ENCODE measurements at regions not wholly inside any gene's neighbourhood (a gene's known extent, or its start where the extent isn't known, plus 50 kb on each side); places are given as distances from the start of the nearest gene placed in this dataset.
A peak's percentile ranks its signal among the peaks of the same experiment; 100 is the strongest.

DNA sequence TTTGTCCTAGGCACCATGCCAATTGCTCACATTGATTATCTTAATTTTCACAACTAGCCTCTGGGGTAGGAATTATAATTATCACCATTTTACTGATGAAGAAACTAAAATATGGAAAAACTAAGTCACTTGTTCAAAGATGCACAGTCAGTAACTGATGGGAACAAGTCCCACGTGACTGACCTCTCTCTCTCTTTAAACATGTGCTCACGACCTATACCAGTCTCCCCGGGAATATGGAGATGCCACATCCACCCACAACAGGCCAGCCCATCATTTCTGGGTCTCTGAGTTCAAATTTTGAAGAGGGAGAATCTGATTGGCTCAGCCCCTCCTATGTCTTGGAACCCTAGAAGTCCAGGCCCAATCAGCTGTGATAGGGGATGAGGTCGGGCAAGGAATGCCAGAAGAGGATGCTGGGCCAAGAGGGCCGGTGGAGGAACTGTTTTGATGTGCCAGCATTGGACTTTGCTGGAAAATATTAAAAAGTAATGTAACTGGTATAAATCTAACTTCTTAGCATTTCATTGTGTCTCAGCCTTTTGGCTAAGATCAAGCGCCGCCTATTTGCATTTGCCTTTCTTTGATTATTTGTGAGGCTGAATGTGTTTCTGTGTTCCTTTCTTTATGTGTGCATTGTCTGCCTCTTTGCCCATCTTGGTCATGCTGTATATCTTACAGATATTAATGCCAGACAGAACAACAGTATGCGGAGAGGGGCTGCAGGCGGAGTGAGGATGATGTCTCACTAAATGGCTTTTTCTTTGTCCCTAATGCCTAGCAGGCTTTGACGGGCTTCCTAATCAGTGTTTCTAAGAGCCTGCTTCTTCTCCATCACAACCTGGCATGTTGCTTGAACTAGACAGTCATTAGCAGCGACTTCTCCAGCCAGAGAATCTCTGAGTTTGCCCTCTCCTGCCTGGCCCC, 126.6 kb downstream of the VEGFA start:
- H3K9me1 ChIP-seq (ENCODE audit: control insufficient read depth, insufficient read depth, low read length): no peaks in the 10 kb centered on the region
- 48% methylated on average over 11 of the region's 11 CpGs for WGBS (ENCODE audit: insufficient coverage, low coverage, missing lambda C conversion rate)
- no peak overlapping the region for H3K9ac ChIP-seq (ENCODE audit: insufficient read depth in 1 of 2, low read depth in 2 of 2, low read length in 2 of 2)
- no peaks in the 10 kb centered on the region for H3K36me3 ChIP-seq (ENCODE audit: control insufficient read depth, insufficient read depth, low read length)
- no peak overlapping the region for H2AFZ ChIP-seq (ENCODE audit: low read depth, low read length)
- ATAC-seq (no peak), FAIRE-seq (no peak), DNase-seq (ENCODE audit: extremely low read depth in 1 of 4, low spot score in 3 of 4) (peak in 3 of 4 experiments; percentile 45 to 50 (median 46))
- H3K9me3 ChIP-seq (replicated peaks; ENCODE audit: control insufficient read depth, insufficient read depth, low read depth, low read length): no peaks in the 10 kb centered on the region
- POLR2A ChIA-PET: interaction anchor here (1.0 to 1.2 kb wide), 2 partner anchors 8 to 89 kb away, joined by 3 read pairs; no protein-coding TSS in a partner anchor
- TF ChIP-seq RAD51 (IDR thresholded peaks at IDR 0.05; ENCODE audit: borderline replicate concordance, low read depth) (peak; percentile 24; the same call in 1 of the 2 replicates), TBL1XR1 (IDR thresholded peaks at IDR 0.05; ENCODE audit: low read length in 2 of 2) (no peak), RFX7 (CRISPR knock-in tag; IDR thresholded peaks at IDR 0.05) (no peak), MAZ (CRISPR knock-in tag; conservative IDR thresholded peaks at IDR 0.05 in 1 of 2, IDR thresholded peaks at IDR 0.05 in 1 of 2) (no peak)
- TF ChIP-seq, protein P1, sequence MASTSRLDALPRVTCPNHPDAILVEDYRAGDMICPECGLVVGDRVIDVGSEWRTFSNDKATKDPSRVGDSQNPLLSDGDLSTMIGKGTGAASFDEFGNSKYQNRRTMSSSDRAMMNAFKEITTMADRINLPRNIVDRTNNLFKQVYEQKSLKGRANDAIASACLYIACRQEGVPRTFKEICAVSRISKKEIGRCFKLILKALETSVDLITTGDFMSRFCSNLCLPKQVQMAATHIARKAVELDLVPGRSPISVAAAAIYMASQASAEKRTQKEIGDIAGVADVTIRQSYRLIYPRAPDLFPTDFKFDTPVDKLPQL (IDR thresholded peaks at IDR 0.05; ENCODE audit: extremely low read depth, insufficient read length): no peak
- TF ChIP-seq, protein P2, sequence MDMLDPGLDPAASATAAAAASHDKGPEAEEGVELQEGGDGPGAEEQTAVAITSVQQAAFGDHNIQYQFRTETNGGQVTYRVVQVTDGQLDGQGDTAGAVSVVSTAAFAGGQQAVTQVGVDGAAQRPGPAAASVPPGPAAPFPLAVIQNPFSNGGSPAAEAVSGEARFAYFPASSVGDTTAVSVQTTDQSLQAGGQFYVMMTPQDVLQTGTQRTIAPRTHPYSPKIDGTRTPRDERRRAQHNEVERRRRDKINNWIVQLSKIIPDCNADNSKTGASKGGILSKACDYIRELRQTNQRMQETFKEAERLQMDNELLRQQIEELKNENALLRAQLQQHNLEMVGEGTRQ (CRISPR knock-in tag; IDR thresholded peaks at IDR 0.05): 0 out of 2 replicates have a peak, but pooled peaks have one; percentile 26
- H4K20me1 ChIP-seq (replicated peaks; ENCODE audit: control insufficient read depth, insufficient read depth, low read length): no peaks in the 10 kb centered on the region
- intact Hi-C loops (cut with micrococcal nuclease): no loop called here
- no TSS peak for BruUV-seq (replicated peaks)
- no peaks in the 10 kb centered on the region for H3K27me3 ChIP-seq (ENCODE audit: control insufficient read depth in 2 of 2, insufficient read depth in 2 of 2, low read length in 2 of 2)
- H3K4me1 ChIP-seq (replicated peaks in 1 of 2; ENCODE audit: control insufficient read depth in 2 of 2, insufficient read depth in 2 of 2, low read length in 2 of 2): peaks cover 7 to 17% of the 10 kb centered on the region in 2 experiments; a peak in 4 of 5 replicates
- no peak overlapping the region for H3K4me2 ChIP-seq (ENCODE audit: insufficient read depth, low read length)
- in situ Hi-C loops (cut with MboI): no loop called here
- no peaks in the 10 kb centered on the region for H3K79me2 ChIP-seq (ENCODE audit: control insufficient read depth, insufficient read depth, low read length)
- no peak overlapping the region for H3K27ac ChIP-seq (ENCODE audit: extremely low read depth, low read depth, low read length)
- H3K4me3 ChIP-seq: no peak overlapping the region
- CTCF ChIA-PET (ENCODE audit: low intra/inter-chr PET ratio): no interaction called here

Data from K562 (cell line).